Gastroesophageal sphincter (tissue), 4 donors: ENCODE measurements at regions not wholly inside any gene's neighbourhood (a gene's known extent, or its start where the extent isn't known, plus 50 kb on each side); places are given as distances from the start of the nearest gene placed in this dataset.

Experiments
- ATAC-seq: fragments of 150-250 bp; one replicate; pipeline ENCODE4 v1.9.1; 2016; ENCODE audit warnings: mild to moderate bottlenecking, moderate library complexity
- H3K27ac ChIP-seq, 4 donors: fragments of 200-600 bp; sonication (generic) in 3 of 4; 1 replicate in 3 of 4; 2 replicates in 1 of 4; pipeline ENCODE4 v1.5.1; 2016 to 2019
- H3K27me3 ChIP-seq: fragments of 200-600 bp; sonication (generic); one replicate; pipeline ENCODE4 v1.5.1; 2019
- H3K36me3 ChIP-seq, 2 donors: fragments of 200-600 bp; sonication (generic); one replicate each; pipeline ENCODE4 v1.5.1; 2019; ENCODE audit warnings: control low read depth in 1 of 2
- H3K4me1 ChIP-seq, 3 donors: fragments of 200-600 bp; sonication (generic); 1 replicate in 2 of 3; 2 replicates in 1 of 3; pipeline ENCODE4 v1.5.1; 2016 to 2019; ENCODE audit warnings: control low read depth in 2 of 3
- H3K4me3 ChIP-seq, 2 donors: fragments of 200-600 bp; sonication (generic); one replicate each; pipeline ENCODE4 v1.5.1; 2019; ENCODE audit warnings: mild to moderate bottlenecking in 1 of 2, moderate library complexity in 1 of 2
- H3K9me3 ChIP-seq, 3 donors: fragments of 200-600 bp; sonication (generic); one replicate each; pipeline ENCODE4 v1.5.1; 2017 to 2019; ENCODE audit warnings: control low read depth in 2 of 3
- EP300 ChIP-seq: sonication (generic); formaldehyde crosslinking; IDR thresholded peaks from one replicate; pipeline ENCODE4 v1.6.1; 2017; ENCODE audit warnings: antibody characterized with exemption, mild to moderate bottlenecking
- POLR2A ChIP-seq, 2 donors: fragments of 450-650 bp; IDR thresholded peaks; one replicate each; pipeline ENCODE4 v1.6.1; 2017; ENCODE audit warnings: antibody characterized with exemption in 2 of 2, mild to moderate bottlenecking in 2 of 2, moderate library complexity in 1 of 2
- POLR2AphosphoS5 ChIP-seq: sonication (generic); formaldehyde crosslinking; IDR thresholded peaks from one replicate; pipeline ENCODE4 v1.6.1; 2017; ENCODE audit warnings: antibody characterized with exemption
- WGBS, 2 donors: methylation state at CpG; one replicate each; pipeline ENCODE4 v1.1.5; 2018; ENCODE audit warnings: low coverage in 1 of 2; 5-methylcytosine and 5-hydroxymethylcytosine counted together
- TF ChIP-seq, protein P1 (sequence below), 4 experiments: fragments of 200-600 bp in 2 of 4; fragments of 450-650 bp in 2 of 4; sonication (generic) in 1 of 4; IDR thresholded peaks; one replicate each; pipeline ENCODE4 v1.5.1; 2017 to 2019; ENCODE audit warnings: antibody characterized with exemption in 4 of 4, mild to moderate bottlenecking in 2 of 4, moderate library complexity in 2 of 4

DNA sequence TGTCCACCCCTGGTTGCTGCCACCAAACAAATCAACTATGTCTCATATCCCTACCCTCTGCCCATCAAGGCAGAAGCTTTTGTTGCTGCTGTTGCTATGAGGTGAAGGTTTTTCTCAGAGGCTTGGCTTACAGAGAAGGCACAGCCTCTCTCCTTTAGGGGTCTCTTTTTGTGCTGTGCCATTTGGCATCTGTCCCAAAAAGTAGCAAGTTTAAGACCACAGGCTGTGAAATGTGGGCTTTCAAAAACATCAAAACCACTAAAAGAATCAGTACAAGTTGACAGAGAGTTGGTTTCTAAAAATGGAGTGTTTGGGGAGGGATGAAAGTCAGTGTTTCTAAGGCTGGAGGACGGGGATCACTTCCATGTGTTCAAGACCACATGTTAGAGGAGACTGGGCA lies 634.9 kb downstream of the BCOR start:
- H3K27me3 ChIP-seq = no peaks in the 10 kb centered on the region
- WGBS, 2 donors = 67% methylated on average over 1 of the region's 1 CpG; no CpG with 5 or more reads in 1 of the 2 donors
- no peaks in the 10 kb centered on the region for H3K36me3 ChIP-seq
- no peak for ATAC-seq
- TF ChIP-seq, protein P1, sequence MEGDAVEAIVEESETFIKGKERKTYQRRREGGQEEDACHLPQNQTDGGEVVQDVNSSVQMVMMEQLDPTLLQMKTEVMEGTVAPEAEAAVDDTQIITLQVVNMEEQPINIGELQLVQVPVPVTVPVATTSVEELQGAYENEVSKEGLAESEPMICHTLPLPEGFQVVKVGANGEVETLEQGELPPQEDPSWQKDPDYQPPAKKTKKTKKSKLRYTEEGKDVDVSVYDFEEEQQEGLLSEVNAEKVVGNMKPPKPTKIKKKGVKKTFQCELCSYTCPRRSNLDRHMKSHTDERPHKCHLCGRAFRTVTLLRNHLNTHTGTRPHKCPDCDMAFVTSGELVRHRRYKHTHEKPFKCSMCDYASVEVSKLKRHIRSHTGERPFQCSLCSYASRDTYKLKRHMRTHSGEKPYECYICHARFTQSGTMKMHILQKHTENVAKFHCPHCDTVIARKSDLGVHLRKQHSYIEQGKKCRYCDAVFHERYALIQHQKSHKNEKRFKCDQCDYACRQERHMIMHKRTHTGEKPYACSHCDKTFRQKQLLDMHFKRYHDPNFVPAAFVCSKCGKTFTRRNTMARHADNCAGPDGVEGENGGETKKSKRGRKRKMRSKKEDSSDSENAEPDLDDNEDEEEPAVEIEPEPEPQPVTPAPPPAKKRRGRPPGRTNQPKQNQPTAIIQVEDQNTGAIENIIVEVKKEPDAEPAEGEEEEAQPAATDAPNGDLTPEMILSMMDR (IDR thresholded peaks at IDR 0.05) = no peak
- TF ChIP-seq EP300 (no peak), POLR2AphosphoS5 (no peak), POLR2A (IDR thresholded peaks at IDR 0.05) (no peak)
- no peak overlapping the region for H3K27ac ChIP-seq
- H3K9me3 ChIP-seq = no peaks in the 10 kb centered on the region
- no peak overlapping the region for H3K4me3 ChIP-seq
- H3K4me1 ChIP-seq = no peaks in the 10 kb centered on the region

DNA sequence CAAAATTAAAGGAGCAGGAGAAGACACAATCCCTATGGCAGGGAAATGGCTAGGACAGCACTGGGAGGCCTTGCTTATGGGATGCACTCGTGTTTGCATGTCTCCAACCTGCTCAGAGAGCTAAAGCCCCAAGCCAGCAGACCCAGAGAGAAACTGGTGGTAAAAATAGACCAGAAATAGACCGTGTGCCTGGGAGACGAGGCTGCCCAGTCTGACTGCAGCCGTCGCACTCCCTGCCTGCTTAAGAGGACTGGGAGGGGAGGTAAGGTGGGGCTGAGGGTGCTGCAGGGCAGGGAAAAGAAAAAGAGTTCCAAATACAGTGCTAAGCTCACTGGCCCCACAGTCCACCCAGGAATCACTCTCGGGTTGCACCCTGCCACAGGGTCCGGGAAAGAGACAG lies 633.5 kb downstream of the BCOR start:
- no peaks in the 10 kb centered on the region for H3K4me1 ChIP-seq
- no peaks in the 10 kb centered on the region for H3K27me3 ChIP-seq
- H3K27ac ChIP-seq = no peak overlapping the region
- H3K9me3 ChIP-seq = no peaks in the 10 kb centered on the region
- no peak overlapping the region for H3K4me3 ChIP-seq
- no peaks in the 10 kb centered on the region for H3K36me3 ChIP-seq
- WGBS, 2 donors = 60% methylated on average over 1 of the region's 7 CpGs; no CpG with 5 or more reads in 1 of the 2 donors
- TF ChIP-seq POLR2AphosphoS5 (no peak), EP300 (no peak), POLR2A (IDR thresholded peaks at IDR 0.05) (no peak)
- TF ChIP-seq, protein P1 (IDR thresholded peaks at IDR 0.05) = no peak
- ATAC-seq = no peak

DNA sequence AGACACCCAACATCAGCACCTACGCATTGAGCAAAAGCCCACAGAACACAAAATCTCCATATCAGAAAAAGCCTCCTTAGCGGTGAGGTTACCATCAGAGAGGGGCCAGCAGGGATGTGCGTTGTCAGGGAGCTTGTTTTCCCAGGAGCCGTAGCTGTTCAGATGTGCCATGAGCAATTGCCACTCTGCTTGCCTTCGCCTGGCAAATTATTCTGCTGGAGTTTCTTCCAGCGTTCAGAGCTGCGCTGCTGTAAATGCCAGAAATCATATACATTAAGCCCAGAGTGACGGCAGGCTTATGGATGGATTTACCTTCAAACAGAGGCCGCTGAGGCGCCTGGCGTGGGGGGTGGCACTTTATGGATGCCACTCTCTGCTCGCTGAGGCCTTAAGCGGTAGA lies 632.3 kb downstream of the BCOR start:
- Histone ChIP-seq H3K4me1 (no peaks in the 10 kb centered on the region), H3K36me3 (no peaks in the 10 kb centered on the region), H3K27me3 (no peaks in the 10 kb centered on the region), H3K4me3 (no peak overlapping the region), H3K9me3 (no peaks in the 10 kb centered on the region), H3K27ac (no peak overlapping the region)
- no peak for ATAC-seq
- 90% methylated on average over 2 of the region's 13 CpGs; no CpG with 5 or more reads in 1 of the 2 donors for WGBS, 2 donors
- TF ChIP-seq EP300 (no peak), POLR2A (IDR thresholded peaks at IDR 0.05) (no peak), POLR2AphosphoS5 (no peak)
- TF ChIP-seq, protein P1 (IDR thresholded peaks at IDR 0.05) = no peak

DNA sequence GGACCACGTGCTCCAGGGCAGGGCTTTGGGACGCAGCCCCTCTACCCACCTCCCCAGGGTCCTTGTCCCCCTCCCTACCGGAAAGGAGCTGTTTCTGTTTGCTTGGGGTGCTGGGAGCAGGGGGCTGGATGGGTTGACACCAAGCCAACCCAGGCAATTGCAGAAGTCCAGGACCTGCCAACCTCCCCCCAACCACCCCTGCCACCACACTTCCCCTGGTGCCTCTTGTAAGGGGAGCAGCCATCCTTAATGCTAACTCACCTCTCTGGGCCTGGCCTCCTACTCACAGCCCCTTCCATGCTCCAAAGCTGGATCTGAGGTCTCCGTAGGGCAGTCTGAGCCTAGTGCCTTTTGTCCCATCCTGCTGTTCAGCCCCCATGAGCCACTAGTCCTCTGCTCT lies 631.9 kb downstream of the BCOR start:
- H3K4me3 ChIP-seq = no peak overlapping the region
- H3K27ac ChIP-seq = no peak overlapping the region
- H3K4me1 ChIP-seq = no peaks in the 10 kb centered on the region
- no peak for TF ChIP-seq POLR2A (IDR thresholded peaks at IDR 0.05)
- no peak for TF ChIP-seq EP300
- TF ChIP-seq, protein P1 (IDR thresholded peaks at IDR 0.05) = no peak
- no peak for TF ChIP-seq POLR2AphosphoS5
- WGBS, 2 donors = 100% methylated on average over 1 of the region's 4 CpGs; no CpG with 5 or more reads in 1 of the 2 donors
- no peak for ATAC-seq
- H3K27me3 ChIP-seq = no peaks in the 10 kb centered on the region
- no peaks in the 10 kb centered on the region for H3K9me3 ChIP-seq
- no peaks in the 10 kb centered on the region for H3K36me3 ChIP-seq

DNA sequence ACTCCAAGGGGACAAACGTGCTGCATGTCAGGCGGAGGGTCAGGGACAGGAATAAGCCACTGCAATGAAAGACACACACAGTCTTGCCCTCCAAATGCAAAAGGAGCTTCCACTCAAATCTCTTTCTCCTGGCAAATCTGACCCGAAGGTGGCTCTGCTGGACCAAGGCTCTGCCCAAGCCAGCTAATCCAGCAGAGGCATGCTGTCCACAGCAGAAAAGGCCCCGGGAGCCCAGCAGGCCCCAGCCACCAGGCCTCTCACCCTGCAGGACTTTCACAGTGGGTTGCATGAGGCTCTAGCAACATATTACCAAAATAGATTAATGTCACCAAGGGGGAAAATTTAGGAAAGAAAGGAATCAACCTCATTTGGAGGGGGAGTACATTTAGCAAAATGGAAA lies 628.6 kb downstream of the BCOR start:
- Histone ChIP-seq H3K9me3 (no peaks in the 10 kb centered on the region), H3K4me3 (no peak overlapping the region), H3K4me1 (peaks cover 0 to 9% (median 4%) of the 10 kb centered on the region in 3 donors), H3K36me3 (no peaks in the 10 kb centered on the region), H3K27me3 (no peaks in the 10 kb centered on the region), H3K27ac (no peak overlapping the region)
- ATAC-seq = no peak
- TF ChIP-seq, protein P1 (IDR thresholded peaks at IDR 0.05) = no peak
- TF ChIP-seq EP300 = no peak
- no peak for TF ChIP-seq POLR2A (IDR thresholded peaks at IDR 0.05)
- no peak for TF ChIP-seq POLR2AphosphoS5
- WGBS, 2 donors = 33% methylated on average over 1 of the region's 4 CpGs; no CpG with 5 or more reads in 1 of the 2 donors
